Activated T-helper 1 cell treated with anti-CD3 and anti-CD28 coated beads, Interleukin-12 subunit alpha, Interleukin-12 subunit beta, Interleukin-2, Interleukin-4 antibody, amounts not matched to agents 30 ng/mL and 10 ng/mL and 1 ng/mL, durations not matched to agents 14 hours and 24 hours and 36 hours (primary cell): ENCODE measurements at regions not wholly inside any gene's neighbourhood (a gene's known extent, or its start where the extent isn't known, plus 50 kb on each side); places are given as distances from the start of the nearest gene placed in this dataset.

Experiments
- DNase-seq: peaks from one replicate; pipeline ENCODE4 v3.0.0; 2021; ENCODE audit warnings: low spot score
- H3K27ac Mint-ChIP-seq: one replicate; pipeline ENCODE4 v1.8.0; 2021; ENCODE audit warnings: mild to moderate bottlenecking, mixed read lengths
- H3K27me3 Mint-ChIP-seq: one replicate; pipeline ENCODE4 v1.8.0; 2022; ENCODE audit warnings: mild to moderate bottlenecking, moderate library complexity, mixed read lengths; ENCODE audit not compliant: insufficient read depth
- H3K36me3 Mint-ChIP-seq: one replicate; pipeline ENCODE4 v1.8.0; 2021; ENCODE audit warnings: low read depth, mixed read lengths
- H3K4me1 Mint-ChIP-seq: one replicate; pipeline ENCODE4 v1.8.0; 2021; ENCODE audit warnings: low read depth, mixed read lengths
- H3K4me3 Mint-ChIP-seq: one replicate; pipeline ENCODE4 v1.8.0; 2021; ENCODE audit warnings: mild to moderate bottlenecking, moderate library complexity, mixed read lengths
- H3K9me3 Mint-ChIP-seq: one replicate; pipeline ENCODE4 v1.8.0; 2021; ENCODE audit warnings: mixed read lengths
- intact Hi-C: fragments of 100-400 bp; cut with micrococcal nuclease; formaldehyde crosslinking; loops from one replicate; pipeline ENCODE4 v1.15.1; 2024

DNA sequence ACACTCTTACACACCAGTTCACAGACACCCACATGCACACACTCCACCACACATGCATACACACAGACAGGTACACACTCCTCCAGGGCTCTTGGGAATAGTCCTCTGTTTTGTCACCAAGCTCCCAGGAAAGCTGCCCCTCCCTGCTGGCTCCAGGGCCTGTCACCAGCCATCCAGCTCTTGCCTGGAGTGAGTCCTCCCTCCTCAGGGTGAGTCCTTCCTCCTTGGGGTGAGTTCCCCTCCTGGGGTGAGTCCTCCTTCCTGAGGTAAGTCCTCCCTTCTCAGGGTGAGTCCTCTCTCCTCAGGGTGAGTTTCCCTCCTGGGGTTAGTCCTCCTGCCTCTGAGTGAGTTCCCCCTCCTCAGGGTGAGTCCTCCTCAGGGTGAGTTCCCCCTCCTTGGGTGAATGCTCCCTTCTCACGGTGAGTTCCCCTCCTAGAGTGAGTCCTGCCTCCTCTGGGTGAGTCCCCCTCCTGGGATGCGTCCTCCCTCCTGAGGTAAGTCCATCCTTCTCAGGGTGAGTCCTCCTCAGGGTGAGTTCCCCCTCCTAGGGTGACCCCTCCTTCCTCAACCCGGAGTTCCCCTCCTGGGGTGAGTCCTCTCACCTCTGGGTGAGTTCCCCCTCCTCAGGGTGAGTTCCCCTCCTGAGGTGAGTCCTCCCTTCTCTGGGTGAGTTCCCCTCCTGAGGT, 100.6 kb upstream of the FGF3 start:
- Mint-ChIP-seq H3K9me3 (no peaks in the 10 kb centered on the region), H3K27me3 (peaks cover 17% of the 10 kb centered on the region), H3K4me3 (no peak overlapping the region), H3K27ac (no peak overlapping the region), H3K4me1 (no peaks in the 10 kb centered on the region), H3K36me3 (no peaks in the 10 kb centered on the region)
- no peak for DNase-seq
- intact Hi-C loops, result no loop called here

DNA sequence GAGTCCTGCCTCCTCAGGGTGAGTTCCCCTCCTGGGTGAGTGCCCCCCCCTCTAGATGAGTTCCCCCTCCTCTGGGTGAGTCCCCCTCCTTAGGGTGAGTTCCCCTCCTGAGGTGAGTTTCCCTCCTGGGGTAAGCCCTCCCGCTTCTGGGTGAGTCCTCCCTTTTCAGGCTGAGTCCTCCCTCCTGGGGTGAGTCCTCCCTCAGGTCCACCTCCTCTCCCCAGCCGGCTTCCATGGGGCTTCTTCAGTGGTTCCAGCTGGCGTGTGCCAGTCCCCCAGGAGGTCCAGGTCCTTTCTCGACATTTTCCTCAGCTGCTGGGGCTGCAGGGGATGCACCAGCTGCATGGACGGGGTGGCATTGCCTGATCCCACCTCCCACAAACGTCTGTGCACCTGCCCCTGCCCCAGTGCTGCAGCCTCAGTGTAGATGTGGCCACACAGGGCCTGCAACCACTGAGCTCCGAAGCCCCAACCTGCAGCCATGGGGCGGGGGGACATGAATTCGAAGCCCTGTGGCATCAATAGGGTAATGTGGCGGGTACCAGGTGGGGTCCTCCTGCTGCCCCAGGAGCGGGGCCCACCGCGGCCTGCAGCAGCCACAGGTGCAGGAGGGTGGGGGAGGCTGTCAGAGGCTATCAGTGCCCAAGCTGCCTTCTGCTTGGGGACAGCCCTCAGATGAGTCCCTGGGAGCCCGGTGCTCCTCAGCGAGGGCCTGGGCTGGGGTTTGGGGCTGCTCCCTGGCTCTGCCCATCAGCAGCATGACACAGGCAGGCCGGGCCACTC, 101.3 kb upstream of the FGF3 start:
- Mint-ChIP-seq H3K4me3 (no peak overlapping the region), H3K4me1 (no peaks in the 10 kb centered on the region), H3K36me3 (no peaks in the 10 kb centered on the region), H3K27me3 (peaks cover 23% of the 10 kb centered on the region), H3K9me3 (no peaks in the 10 kb centered on the region), H3K27ac (no peak overlapping the region)
- intact Hi-C loops, result no loop called here
- no peak for DNase-seq

- no peaks in the 10 kb centered on the region for H3K9me3 Mint-ChIP-seq
- intact Hi-C loops, result no loop called here
- no peaks in the 10 kb centered on the region for H3K4me1 Mint-ChIP-seq
- DNase-seq, result no peak
- H3K4me3 Mint-ChIP-seq, result no peak overlapping the region
- no peak overlapping the region for H3K27ac Mint-ChIP-seq
- no peaks in the 10 kb centered on the region for H3K36me3 Mint-ChIP-seq
- peaks cover 28% of the 10 kb centered on the region for H3K27me3 Mint-ChIP-seq
These were observed 102.2 kb upstream of the FGF3 start for GRCh38 chr11:69921128-69922014.

GRCh38 chr11:69922015-69922595, 102.9 kb upstream of the FGF3 start:
- no peak for DNase-seq
- Mint-ChIP-seq H3K27ac (no peak overlapping the region), H3K4me1 (no peaks in the 10 kb centered on the region), H3K9me3 (no peaks in the 10 kb centered on the region), H3K4me3 (no peak overlapping the region), H3K27me3 (peaks cover 30% of the 10 kb centered on the region), H3K36me3 (no peaks in the 10 kb centered on the region)
- intact Hi-C loops, result no loop called here

DNA sequence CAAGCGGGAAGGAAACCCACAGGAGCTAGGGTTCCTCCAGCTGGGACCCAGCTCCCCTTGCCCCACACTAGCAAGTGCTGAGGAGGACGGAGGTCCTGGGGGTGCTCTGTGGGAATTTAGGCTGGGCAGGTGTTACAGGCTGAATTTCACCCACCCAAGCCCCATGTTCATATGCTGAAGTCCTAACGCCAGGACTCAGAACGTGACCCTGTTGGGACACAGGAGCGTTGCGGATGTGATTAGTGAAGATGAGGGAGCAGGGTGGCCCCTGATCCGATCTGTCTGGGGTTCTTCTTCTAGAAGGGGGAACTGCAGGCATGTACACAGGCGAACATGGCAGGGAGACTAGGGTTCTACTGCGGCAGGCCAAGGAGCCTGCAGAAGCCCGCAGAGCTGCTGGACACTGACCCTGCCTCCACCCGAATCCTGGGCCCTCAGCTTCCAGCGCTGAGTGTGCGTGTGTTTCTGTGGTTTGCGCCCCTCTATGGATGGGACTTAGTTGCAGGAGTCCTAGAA, 103.4 kb upstream of the FGF3 start:
- intact Hi-C loops, result no loop called here
- H3K36me3 Mint-ChIP-seq, result no peaks in the 10 kb centered on the region
- no peak overlapping the region for H3K4me3 Mint-ChIP-seq
- no peaks in the 10 kb centered on the region for H3K4me1 Mint-ChIP-seq
- H3K27me3 Mint-ChIP-seq, result peaks cover 35% of the 10 kb centered on the region
- H3K9me3 Mint-ChIP-seq, result no peaks in the 10 kb centered on the region
- no peak overlapping the region for H3K27ac Mint-ChIP-seq
- DNase-seq, result no peak

GRCh38 chr11:69923196-69923595, 104.0 kb upstream of the FGF3 start:
- DNase-seq, result no peak
- intact Hi-C loops, result no loop called here
- H3K27me3 Mint-ChIP-seq, result peaks cover 33% of the 10 kb centered on the region

DNA sequence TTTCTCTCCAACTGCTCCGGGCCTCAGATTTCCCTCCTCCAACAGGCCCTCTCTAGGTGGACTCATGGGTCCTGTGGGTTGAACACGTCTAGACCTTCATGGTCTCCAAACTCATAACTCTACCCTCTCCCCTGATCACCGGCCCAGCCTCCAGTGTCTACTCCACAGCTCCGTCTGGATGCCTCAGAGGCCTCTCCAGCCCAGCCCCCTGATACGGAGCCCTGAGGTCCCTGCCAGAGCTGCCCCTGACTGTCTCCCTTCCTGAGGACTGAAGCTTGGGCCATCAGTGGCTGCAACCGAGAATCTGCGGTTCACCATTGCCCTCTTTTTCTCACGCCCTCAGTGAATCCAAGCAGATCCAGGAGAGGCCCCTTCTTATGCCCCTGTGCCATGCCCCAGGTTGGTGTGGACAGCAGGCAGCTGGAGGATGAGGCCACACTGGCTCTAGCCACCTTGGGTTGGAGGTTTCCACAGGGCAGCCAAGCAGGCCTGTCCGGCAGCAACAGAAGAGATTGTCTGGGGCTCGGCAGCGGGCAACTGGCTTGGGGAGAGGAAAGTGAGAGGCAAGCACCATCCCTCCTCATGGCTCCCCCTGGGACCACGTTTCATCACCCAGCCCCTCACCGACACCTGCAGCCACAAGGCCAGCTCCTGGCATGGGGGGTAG, 104.6 kb upstream of the FGF3 start:
- H3K9me3 Mint-ChIP-seq, result no peaks in the 10 kb centered on the region
- H3K4me1 Mint-ChIP-seq, result no peaks in the 10 kb centered on the region
- peaks cover 33% of the 10 kb centered on the region for H3K27me3 Mint-ChIP-seq
- H3K36me3 Mint-ChIP-seq, result no peaks in the 10 kb centered on the region
- DNase-seq, result no peak
- no peak overlapping the region for H3K4me3 Mint-ChIP-seq
- intact Hi-C loops, result no loop called here
- no peak overlapping the region for H3K27ac Mint-ChIP-seq

More at GRCh38 chr11:69923196-69923595, 104.0 kb upstream of the FGF3 start:
- Mint-ChIP-seq H3K36me3 (no peaks in the 10 kb centered on the region), H3K27ac (no peak overlapping the region), H3K4me1 (no peaks in the 10 kb centered on the region), H3K9me3 (no peaks in the 10 kb centered on the region), H3K4me3 (no peak overlapping the region)

- H3K27me3 Mint-ChIP-seq, result peaks cover 33% of the 10 kb centered on the region
- intact Hi-C loops, result no loop called here
- no peak for DNase-seq
These were observed 105.3 kb upstream of the FGF3 start for GRCh38 chr11:69924308-69925161.

GRCh38 chr11:69925366-69926196, 106.4 kb upstream of the FGF3 start:
- Mint-ChIP-seq H3K36me3 (no peaks in the 10 kb centered on the region), H3K9me3 (no peaks in the 10 kb centered on the region), H3K27me3 (peaks cover 34% of the 10 kb centered on the region), H3K27ac (no peak overlapping the region), H3K4me3 (no peak overlapping the region), H3K4me1 (no peaks in the 10 kb centered on the region)
- intact Hi-C loops, result no loop called here
- DNase-seq, result no peak

More at GRCh38 chr11:69924308-69925161, 105.3 kb upstream of the FGF3 start:
- Mint-ChIP-seq H3K4me3 (no peak overlapping the region), H3K4me1 (no peaks in the 10 kb centered on the region), H3K9me3 (no peaks in the 10 kb centered on the region), H3K27ac (no peak overlapping the region), H3K36me3 (no peaks in the 10 kb centered on the region)

- intact Hi-C loops, result no loop called here
- no peaks in the 10 kb centered on the region for H3K36me3 Mint-ChIP-seq
- no peak overlapping the region for H3K27ac Mint-ChIP-seq
- no peaks in the 10 kb centered on the region for H3K9me3 Mint-ChIP-seq
- no peaks in the 10 kb centered on the region for H3K4me1 Mint-ChIP-seq
- no peak overlapping the region for H3K4me3 Mint-ChIP-seq
- H3K27me3 Mint-ChIP-seq, result peaks cover 36% of the 10 kb centered on the region
- DNase-seq, result no peak
These were observed 107.3 kb upstream of the FGF3 start for GRCh38 chr11:69926376-69927050.
